Renal cortical epithelial cell (primary cell): ENCODE measurements at regions not wholly inside any gene's neighbourhood (a gene's known extent, or its start where the extent isn't known, plus 50 kb on each side); places are given as distances from the start of the nearest gene placed in this dataset.
"Not testable (repeated sequence)": the region's sequence is repeated elsewhere in the genome, so short reads cannot be mapped to it uniquely, and the experiment has no call there.

ENCODE experiments used
- DNase-seq: peaks from one replicate; pipeline ENCODE4 v3.0.0-alpha.2; 2011; ENCODE audit warnings: low read depth

DNA sequence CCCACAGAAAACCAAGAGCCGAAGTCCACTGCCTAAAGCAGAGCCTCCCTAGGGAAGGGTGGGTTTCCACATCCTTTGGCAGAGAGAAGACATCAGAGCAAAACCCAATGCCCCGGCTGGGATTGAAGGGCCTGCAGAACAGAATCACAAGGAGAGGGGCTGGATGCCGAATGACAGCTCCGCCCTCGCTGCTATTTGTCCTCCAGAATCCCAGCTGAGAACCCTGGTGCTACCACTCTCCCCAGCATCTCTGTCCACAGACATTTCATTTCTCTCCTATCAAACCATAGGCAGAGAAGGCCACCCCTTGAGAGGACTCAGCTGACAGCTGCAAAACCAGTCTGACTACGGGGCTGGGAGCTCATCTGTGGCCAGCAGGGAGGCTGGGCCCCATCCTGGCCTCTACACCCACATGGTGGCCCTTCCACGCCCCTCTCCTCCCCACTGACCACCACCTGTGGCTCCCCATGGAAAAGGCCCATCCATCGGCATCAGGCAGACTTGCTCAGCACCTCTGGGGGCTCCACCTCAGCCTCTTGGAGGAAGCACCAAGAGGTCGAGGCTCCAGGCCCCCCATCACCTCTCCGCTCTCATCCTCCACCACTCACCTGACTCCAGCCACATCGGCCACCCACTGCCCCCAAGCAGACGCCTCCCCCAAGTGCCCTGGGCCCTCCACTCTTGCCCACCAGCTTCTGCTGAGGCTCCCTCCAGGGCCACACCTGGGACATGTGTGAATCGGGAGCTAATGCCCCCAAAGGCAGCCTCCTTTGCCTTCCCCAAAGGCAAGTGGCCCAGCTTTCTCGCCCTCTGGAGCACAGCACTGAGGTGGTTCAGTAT lies 288.5 kb downstream of the C16orf95 start:
- DNase-seq: no peak

DNA sequence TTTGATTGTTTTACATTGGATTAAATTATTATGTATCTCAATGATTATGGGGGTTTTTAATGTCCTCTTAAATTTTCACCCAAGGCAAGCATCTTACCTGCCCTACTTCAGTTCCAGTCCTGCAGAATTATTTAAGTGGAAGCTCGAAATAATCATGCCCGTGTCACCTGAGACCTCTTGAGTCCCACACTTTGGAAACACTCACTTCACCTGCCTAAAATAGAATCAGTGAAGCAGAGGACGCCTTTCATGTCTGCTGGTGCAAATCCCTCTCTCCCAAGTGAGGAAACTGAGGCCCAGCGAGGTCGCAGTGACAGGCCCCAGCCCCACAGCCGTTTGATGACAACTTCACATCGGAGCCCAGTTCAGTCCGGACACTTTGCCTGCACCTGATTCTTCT lies 284.6 kb downstream of the C16orf95 start:
- no peak for DNase-seq

DNA sequence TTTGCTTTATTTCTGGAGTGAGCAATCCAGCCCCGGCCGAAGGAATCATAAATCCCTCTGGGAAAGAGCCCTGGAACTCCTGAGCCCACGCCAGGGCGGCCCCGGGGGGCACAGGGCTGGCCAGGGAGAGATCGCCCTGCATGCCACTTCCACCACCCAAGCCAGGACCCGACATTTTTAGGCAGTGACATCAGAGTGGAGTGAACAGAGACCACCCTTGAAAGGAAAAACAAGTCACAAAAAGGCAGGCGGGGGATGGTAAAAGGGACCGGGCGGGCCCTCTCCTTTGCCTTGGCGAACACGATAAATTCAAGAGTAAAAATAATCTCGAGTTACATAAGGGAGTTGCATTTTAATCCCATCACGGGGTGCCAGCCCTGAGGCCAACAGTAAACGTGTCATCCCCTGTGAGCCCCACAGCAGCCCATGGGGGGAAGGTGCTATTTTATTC lies 284.1 kb downstream of the C16orf95 start:
- DNase-seq: no peak

DNA sequence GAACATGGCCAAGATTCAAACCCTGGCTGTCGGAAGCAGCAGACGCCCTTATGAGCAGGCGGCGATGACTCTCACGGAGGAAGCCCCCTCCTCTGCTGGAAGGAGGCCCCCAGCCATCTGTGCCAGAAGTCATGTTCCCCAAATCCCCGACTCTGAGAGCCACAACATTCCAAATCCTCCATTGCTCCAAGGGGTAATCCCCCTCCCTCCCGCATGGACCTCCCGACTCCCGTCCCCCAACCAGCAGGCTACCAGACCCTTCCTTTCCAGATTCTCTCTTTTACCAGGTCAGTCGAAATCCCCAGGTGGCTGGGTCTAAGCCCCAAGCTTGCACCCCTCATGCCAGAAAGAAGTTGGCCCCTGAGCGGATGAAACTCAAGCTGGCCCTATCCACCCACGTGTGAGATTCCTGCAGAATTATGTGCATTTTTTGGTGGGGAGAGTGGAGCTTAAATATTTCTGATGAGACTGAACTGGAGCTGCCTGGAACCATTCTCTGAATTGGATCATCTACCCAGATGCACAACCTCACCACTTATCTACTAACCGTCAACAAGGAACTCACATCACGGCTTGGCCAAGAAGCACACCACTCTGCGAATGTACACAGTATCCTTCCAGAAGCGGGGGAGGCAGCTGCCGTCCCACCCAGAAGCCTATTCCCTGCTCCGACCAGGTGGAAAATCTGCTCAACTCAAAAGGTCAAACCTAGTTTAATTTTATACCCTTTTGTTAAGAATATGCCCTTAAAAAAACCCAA lies 283.5 kb downstream of the C16orf95 start:
- DNase-seq: no peak

DNA sequence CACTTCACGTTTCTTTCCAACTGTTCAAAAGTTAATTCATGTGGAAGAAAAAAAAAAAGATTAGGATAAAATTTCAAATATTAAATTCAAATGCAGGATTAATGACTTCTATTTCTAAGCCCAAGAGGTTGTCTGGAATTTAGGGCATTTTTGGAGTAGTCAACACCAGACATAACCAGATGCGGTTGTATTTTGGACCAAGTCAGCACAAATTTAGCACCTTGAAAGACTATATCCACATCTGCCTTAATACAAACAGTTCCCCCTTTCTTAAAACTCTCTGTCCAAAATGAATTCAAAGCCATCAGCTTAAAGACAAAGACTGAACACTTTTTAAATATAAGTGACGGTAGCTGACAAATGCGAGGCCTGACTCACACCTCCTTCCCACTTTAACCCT lies 282.9 kb downstream of the C16orf95 start:
- DNase-seq: no peak

DNA sequence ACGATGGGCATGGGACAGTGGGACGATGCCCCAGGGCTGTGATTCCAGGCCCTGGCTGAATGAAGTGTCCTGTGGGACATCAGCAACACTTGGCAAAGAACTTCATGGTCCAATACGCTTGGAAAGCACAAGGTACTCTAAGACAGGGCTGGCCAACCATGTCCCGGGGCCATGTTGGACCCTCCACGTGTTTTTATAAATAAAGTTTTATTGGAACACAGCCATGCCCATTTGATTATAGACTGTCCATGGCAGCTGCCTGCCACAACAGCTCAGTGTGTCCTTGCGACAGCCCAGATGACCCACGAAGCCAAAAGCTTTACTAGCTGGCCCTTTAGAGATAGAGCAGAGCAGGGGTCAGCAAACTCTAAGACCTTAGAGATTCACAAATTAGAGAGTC lies 282.1 kb downstream of the C16orf95 start:
- no peak for DNase-seq

DNA sequence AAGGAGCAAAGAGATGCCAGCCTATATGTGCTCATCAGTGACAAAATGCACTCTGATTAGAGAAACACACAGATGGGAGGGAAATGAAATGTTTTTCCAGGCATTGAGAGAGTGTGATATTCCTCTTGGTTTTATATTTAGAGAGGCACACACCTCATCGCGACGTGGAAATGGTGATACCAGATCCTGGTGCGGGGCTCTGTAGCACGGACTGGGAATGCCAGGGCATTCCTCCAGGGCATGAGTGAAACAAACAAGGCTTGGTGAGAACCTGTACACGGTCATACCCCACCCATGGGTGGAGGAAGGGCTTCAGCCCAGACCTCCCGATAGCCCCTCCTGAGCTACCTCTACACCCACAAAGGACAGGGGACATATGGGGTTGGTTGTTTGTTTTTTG lies 280.2 kb downstream of the C16orf95 start:
- DNase-seq: no peak

DNA sequence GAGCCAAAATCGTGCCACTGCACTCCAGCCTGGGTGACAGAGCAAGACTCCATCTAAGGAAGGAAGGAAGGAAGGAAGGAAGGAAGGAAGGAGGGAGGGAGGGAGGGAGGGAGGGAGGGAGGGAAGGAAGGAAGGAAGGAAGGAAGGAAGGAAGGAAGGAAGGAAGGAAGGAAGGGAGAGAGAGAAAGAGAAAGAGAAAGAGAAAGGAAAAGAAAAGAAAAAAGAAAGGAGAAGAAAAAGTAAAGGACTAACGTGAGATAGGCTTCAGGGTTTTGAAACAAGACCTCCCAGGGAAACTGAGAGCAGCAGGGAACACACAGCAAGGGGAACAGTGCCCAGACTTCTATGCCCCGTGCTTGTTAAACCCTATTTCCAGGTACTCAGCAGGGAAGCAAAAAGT lies 278.7 kb downstream of the C16orf95 start:
- not testable (repeated sequence) for DNase-seq

DNA sequence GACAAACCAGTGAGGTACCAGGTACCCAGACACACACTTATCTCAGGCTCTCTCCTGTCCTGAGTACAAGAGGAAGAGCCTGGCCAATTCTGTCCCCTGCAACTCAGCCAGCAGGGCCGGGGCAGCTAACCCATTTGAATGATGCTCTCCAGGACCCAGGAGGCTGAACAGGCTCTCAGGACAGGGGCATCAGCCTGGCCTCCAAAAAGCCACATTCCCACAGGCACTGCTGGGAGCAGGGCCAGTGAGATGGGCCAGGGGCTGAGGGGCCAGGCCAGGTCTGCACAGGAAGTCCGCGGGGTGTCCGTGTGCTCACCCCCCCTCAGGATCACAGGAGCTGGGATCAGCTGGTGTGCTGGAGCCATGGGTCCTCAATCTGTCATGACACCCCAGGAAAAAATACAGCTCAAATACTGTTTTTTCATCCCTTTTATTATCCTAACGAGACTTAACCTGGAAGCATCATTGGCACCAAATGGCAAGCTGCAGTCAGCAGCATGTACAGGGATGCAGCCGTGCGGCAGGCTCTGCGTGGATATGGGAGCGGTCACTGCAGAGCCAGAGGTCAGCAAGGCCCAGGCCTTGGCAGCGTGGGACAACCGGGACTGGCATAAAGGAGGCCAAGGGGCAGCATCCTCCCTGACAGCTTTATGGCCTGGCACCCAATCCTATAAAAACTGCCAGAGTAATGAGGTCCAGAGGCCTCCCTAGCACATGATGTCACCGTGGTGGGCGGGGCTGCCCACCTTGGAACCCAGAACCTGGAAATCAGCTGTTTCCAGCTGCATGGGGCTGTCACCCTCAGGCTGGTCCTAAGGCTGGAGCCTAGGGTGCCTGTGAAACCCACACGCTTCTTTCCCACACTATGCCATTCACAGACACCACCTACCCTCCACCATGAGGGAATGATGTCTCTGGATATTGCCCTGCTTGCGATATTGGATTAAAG lies 276.7 kb downstream of the C16orf95 start:
- no peak for DNase-seq

DNA sequence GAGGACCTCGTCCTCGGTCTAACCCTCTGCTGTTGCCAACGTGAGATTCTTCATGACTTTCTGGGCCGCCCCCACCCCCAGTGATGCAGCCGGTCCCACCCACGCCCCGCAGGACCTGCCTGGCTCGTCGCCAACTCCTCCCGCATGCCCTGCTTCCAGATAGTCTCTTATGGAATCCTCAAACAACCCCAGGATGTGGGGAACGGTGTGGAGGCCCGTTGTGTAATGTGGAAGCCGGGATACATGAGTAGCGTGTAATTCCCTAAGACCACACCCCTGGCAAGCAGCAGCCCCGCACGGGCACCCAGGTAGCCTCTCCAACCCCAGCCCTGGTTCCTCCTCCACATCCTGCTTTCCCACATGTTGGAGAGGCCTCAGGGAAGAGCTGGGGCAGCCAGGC lies 275.9 kb downstream of the C16orf95 start:
- no peak for DNase-seq

DNA sequence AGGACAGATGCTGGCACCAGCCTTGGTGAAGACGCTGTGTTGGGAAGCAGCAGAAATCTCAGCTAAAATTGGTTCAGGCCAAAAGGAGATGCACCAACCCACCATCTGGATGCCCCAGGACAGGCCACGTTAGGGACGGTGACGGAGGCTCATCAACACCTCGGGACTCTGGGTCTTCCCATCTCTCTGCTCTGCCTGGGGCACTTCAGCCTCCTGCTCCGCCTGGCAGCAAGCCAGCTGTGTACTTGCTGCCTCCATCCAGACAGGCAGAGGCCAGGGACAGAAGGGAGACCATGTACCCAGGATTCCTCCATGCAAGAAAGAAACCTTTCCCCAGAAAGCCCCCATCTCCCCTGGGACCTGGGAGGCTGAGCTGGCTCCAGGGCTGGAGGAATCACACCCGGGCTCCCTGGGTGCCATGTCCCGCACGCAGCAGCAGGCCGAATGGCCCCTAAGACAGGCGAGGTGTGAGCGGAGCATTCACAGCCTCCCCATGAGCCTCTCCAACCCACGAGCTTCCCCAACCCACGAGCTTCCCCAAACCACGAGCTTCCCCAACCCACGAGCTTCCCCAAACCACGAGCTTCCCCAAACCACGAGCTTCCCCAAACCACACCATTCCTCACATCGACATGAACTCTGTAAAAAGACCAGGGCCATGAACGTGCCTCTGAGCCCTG lies 274.5 kb downstream of the C16orf95 start:
- no peak for DNase-seq

DNA sequence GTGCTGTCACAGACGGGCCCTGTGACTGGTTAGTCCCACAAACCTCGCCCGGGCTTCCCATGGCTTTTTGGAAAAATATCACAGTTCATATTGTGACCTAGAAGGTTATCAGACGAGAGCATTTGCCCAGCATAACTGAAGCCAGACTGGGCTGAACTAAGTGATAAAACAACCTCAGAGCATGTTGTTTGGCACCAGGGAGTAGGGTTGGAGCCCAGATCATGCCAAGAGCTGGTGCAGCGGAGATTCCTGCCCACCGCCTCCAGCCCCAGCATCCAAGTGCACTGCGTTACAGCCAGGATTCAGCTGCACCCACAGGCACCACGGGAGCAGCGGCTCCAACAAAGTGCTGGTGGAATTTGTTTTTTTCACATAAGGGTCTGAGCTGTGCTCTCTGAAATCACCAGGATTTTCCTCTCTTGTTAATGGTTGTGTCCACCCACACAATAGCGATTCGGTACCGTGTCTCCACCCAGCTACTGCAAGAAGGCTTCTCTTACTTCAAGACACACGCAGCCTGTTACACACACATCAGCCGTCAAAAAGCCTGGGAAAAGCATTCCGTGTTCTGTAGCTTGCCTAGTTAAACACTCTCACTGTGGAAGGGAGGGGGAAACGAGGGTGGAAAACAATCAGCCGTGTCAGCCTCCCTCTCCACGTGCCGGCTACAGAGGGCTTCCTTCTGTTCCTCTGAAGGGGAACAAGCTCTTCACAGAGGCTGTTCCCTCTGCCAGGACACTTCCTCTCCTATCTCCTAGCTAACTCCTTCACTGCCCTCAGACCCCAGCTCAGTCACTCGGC lies 273.8 kb downstream of the C16orf95 start:
- DNase-seq: peak; percentile 2

DNA sequence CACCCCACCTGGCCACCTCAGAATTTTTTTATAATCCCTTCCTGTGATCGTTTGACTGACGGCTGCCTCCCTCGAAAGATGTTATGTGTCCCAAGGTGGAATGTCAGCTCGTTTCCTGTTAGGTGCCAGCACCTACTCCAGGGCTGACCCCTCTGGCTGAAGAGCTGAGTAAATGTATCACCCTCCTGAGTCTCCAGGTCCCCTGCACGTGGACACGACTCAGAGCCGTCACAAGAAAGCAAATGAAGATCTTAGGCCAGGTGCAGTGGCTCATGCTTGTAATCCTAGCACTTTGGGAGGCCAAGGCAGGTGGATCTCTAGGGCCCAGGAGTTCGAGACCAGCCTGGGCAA lies 273.2 kb downstream of the C16orf95 start:
- DNase-seq: no peak

DNA sequence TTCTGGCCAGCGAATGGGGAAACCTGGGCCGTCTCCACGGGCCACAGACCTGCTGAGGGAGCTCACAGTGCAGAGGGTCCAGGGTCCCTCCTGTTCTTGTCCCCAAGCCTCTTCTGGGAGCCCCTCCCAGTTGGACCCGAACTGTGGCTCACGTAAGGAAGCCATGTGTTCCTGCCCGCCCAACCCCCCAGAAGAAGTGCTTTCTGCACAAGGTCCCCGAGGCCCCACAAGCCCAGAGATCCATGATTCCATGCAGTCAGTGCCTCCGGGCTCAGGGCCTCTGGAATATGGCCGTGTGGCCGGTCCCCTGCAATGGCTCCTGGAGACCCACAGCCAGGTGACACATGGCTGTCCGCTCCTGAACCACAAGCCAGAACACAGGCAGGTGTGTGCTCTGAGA lies 272.4 kb downstream of the C16orf95 start:
- no peak for DNase-seq

DNA sequence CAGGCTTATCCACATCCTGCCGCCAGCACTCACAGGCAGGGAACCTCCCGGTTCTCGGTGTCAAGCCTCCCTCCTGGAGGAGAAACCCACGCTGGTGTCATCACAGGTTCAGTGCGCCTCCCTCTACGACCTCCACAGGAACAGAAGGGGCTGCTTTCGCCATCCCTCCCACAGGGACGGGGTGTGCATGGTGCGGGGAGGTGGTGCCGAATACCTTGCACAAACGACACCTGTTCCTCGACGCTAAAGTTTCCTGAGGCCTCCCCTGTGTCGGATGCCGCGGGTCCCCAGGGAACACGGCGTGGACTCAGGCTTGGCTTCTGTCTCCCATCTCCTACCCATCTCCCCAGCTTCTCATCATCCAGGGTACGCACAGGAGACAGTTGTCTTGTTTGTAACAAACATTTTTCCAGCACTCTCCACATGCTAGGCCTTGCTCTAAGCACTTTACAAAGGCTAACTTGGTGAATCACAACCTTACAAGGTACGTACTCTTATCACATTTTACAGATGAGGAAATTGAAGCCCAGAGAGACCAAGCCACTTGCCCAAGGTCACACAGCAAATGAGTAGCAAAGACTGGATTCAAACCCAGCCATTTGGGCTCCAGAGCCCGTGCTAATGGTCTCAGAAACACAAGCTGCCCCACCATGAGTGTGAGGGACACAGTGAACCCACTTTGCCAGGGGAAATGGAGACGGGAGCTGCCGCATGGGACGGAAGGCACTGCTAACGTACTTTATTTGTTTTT lies 271.6 kb downstream of the C16orf95 start:
- no peak for DNase-seq

DNA sequence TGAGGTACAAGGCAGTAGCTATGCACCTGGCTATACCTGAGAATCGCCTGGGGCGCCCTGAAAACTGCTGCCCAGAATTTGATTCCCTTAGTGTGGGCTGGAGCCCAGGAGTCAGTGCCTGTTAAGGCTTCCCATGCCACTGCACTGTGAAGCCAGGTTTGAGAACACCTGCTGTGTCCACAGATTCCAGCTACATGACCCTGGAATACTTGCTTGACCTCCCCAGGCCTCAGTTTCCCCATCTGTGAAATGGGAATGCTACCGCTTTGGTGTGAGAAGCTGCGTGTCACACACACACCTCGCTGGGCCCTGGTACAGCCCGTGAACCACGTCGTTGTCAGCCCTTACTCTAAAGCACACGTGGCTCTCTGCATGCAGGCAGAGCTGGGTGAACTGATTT lies 271.0 kb downstream of the C16orf95 start:
- DNase-seq: no peak

DNA sequence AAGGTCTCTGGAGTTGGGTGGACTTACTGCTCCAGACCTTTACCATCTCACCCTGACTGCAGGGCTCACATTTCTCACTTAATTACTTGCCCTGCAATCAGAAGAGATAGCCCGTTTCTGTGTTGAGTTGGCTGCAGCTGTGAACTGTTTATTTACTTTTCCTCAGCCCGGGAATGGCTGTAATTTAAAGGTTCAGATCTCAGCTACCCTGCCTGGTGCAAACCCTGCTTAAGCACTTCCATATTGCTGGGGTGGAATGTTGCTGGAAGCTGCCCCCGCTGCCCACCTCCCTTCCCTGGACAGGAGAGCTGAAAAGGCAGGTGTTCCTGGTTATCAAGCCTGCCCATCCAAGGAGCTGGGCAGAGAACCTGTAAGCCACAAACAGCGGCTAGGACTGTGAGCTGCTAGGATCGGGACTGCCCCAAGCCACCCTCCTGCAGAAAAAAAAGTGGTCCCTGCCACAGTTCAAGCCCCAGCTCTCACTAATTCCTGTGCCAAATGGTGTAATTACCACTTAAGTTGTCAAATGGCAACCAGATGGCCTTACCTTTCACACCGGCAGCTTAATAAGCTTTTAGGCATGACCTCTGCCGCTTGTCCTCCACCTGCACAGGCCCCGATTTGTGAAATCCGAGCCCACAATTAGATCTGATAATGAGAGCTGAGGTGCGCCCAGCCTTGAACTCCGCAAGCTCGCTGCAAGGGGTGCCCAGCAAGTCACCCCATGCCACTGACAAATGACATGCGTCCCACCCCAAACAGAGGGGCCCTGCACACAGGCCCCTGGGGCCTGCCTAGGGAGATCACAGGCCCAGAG lies 269.8 kb downstream of the C16orf95 start:
- no peak for DNase-seq

DNA sequence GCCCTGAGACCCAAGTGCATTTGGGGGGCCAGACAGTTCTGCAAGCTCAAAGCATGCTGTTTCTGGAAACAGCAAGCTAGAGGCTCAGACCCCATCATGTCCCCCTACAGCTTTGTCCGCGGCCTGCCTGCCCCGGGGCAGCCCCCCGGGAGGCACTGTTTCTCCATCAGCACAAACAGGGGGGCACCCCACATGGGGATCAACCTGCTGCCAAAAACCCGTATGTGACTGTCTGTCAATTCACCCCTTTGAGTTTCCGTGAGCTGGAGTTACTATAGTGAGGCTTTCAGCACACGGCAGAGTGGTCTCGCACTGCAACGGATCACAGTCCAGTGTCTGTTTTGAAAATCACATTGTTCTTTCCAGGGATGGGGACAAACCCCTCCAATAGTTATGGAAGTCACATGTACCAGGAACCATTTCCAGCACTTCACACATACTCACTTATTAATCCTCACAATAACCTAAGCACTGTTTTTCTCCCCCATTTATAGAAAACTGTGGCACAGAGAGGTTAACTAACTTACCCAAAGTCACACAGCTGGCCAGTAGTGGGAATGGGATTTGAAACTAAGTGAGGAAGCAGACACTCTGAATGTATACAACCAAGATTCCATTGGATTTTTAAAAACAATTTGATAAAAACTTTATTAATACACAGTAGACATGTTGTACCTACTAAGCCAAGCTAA lies 269.0 kb downstream of the C16orf95 start:
- no peak for DNase-seq

DNA sequence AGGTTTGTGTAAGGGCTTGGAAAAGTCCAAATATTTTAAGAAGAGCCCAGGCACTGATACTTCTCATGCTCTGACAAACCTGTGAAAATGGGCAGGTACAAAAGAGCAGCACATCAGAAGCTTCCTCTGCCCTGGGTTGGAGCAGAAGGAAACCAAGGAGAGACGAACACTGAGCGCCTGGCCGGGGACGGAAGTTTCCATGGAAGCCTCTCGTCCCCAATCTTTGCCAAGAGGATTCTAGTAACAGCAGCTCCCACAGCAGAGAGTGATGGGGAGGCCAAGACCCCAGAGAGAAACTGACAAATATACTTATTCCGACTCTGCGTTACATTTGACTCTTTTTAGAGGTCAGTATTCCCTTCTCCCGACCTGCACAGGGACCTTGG lies 268.5 kb downstream of the C16orf95 start:
- DNase-seq: no peak
